Neutrophil (primary cell): ENCODE measurements at regions not wholly inside any gene's neighbourhood (a gene's known extent, or its start where the extent isn't known, plus 50 kb on each side); places are given as distances from the start of the nearest gene placed in this dataset.

Source experiments
- H3K27ac ChIP-seq: fragments of 200-600 bp; sonication (generic); 2 replicates; pipeline ENCODE4 v1.5.1; 2016; ENCODE audit warnings: mild to moderate bottlenecking, moderate library complexity
- H3K27me3 ChIP-seq: fragments of 200-600 bp; sonication (generic); 2 replicates; pipeline ENCODE4 v1.6.0; 2016; ENCODE audit warnings: mild to moderate bottlenecking
- H3K36me3 ChIP-seq: fragments of 200-600 bp; sonication (generic); 2 replicates; pipeline ENCODE4 v1.5.1; 2017
- H3K4me1 ChIP-seq, 2 experiments: fragments of 200-600 bp in 1 of 2; sonication (generic) in 1 of 2; 1 replicate in 1 of 2; 2 replicates in 1 of 2; pipeline versions ENCODE4 v1.5.1 to v1.6.1; 2013 to 2016; ENCODE audit warnings: low read depth in 1 of 2, low read length in 1 of 2, mild to moderate bottlenecking in 1 of 2, moderate library complexity in 1 of 2; ENCODE audit not compliant: control insufficient read depth in 1 of 2, insufficient read depth in 1 of 2
- H3K4me3 ChIP-seq, 2 experiments: fragments of 200-600 bp in 1 of 2; sonication (generic) in 1 of 2; 1 replicate in 1 of 2; 2 replicates in 1 of 2; pipeline ENCODE4 v1.5.1; 2013 to 2016; ENCODE audit warnings: low read depth in 1 of 2, low read length in 1 of 2, mild to moderate bottlenecking in 1 of 2, moderate library complexity in 1 of 2
- H3K9me3 ChIP-seq: fragments of 200-600 bp; sonication (generic); 2 replicates; pipeline ENCODE4 v1.5.1; 2016
- TF ChIP-seq, protein P1 (sequence below): fragments of 200-600 bp; sonication (generic); IDR thresholded peaks from 2 replicates; pipeline ENCODE4 v1.5.1; 2016; ENCODE audit warnings: antibody characterized with exemption

DNA sequence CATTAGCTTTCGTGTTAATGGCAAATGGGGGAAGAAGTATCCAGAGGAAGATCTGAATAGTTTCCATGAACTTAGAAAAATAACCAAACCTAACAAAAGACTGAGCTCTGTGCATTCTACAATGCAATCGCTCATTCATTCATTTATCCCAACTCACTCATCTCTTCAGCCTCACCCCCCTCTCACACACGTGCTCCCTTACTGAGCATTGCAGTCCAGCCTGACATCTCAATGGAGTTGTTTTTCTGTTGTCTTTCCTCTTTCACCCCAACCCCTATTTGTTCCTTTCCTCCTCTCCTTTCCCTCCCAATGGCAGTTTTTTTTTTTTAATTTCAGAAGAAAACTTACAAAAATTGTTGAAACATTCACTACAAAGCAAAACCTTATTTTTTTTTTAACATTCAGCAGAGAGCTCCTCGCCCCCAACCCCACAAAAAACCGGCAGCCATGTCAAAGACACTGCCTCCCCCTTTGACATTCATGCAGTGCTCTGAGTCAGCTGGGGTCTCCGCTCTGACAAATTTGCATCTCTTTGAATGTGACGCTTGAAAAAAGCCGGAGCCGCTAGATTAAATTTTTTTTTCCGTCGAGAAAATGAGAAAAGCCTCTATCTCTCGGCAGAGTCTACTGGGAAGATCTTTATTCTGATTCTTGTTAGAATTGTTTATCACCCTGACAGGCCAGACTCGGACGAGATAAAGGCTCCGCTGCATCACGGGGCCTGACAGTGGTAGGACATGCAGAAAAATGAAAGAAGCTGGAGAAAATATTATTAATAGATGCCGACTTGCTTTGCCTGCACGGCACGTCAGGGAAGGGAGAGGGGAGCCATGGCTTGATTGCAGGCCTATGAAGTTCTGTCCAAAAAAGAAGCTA is 775.6 kb downstream of the VRK1 start:
- no peaks in the 10 kb centered on the region for H3K36me3 ChIP-seq
- TF ChIP-seq, protein P1, sequence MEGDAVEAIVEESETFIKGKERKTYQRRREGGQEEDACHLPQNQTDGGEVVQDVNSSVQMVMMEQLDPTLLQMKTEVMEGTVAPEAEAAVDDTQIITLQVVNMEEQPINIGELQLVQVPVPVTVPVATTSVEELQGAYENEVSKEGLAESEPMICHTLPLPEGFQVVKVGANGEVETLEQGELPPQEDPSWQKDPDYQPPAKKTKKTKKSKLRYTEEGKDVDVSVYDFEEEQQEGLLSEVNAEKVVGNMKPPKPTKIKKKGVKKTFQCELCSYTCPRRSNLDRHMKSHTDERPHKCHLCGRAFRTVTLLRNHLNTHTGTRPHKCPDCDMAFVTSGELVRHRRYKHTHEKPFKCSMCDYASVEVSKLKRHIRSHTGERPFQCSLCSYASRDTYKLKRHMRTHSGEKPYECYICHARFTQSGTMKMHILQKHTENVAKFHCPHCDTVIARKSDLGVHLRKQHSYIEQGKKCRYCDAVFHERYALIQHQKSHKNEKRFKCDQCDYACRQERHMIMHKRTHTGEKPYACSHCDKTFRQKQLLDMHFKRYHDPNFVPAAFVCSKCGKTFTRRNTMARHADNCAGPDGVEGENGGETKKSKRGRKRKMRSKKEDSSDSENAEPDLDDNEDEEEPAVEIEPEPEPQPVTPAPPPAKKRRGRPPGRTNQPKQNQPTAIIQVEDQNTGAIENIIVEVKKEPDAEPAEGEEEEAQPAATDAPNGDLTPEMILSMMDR: no peak
- no peaks in the 10 kb centered on the region for H3K9me3 ChIP-seq
- H3K4me3 ChIP-seq: no peak overlapping the region
- no peaks in the 10 kb centered on the region for H3K27me3 ChIP-seq
- peak overlapping the region; percentile 89 for H3K27ac ChIP-seq
- peaks cover 38 to 39% of the 10 kb centered on the region in 2 experiments for H3K4me1 ChIP-seq

DNA sequence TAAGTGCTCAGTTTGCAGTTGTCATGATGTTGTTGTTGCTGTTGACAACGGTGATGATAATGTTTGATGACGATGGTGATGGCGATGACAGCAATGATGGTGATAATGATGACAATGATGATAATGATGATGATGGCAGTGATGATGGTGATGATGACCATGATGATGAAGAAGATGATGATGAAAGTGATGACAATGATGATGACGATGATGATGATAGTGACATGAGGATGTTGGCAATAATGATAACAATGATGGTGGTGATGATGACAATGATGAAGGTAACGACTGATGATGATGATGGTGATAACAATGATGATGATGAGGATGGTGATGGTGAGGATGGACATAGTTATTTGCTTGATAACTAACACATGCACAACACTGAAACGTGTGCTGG is 778.5 kb downstream of the VRK1 start:
- Histone ChIP-seq H3K9me3 (no peaks in the 10 kb centered on the region), H3K4me3 (no peak overlapping the region), H3K36me3 (no peaks in the 10 kb centered on the region), H3K4me1 (peaks cover 21 to 25% of the 10 kb centered on the region in 2 experiments), H3K27ac (no peak overlapping the region), H3K27me3 (no peaks in the 10 kb centered on the region)
- TF ChIP-seq, protein P1: no peak

DNA sequence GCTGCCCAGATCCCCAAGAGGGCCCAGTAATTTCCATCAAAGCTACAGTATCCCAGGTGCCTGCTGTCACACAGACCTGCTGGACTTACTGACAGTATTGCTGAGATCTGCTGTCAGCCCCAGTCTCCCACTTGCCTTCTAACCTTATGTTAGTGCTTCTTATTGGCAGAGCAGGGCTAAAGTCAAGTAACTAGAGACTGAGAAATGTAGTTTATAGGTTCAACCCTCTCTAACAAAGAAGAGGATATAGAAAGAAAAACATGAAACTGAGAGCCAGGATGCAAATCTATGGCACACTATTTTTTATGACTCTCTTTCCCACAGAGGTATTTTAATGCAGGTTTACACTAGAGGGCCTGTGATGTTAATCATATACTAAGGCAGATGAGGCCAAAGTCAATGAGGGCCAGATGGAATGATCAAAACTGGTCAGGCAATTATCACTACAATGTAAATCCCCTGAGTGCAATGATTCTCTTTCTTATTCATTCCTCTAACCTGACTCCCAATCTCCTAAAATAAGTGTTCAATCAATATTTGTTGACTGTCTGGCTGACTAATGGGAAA is 781.9 kb downstream of the VRK1 start:
- Histone ChIP-seq H3K27me3 (no peaks in the 10 kb centered on the region), H3K27ac (no peak overlapping the region), H3K4me1 (no peaks in the 10 kb centered on the region), H3K4me3 (no peak overlapping the region), H3K36me3 (no peaks in the 10 kb centered on the region), H3K9me3 (no peaks in the 10 kb centered on the region)
- TF ChIP-seq, protein P1: no peak

DNA sequence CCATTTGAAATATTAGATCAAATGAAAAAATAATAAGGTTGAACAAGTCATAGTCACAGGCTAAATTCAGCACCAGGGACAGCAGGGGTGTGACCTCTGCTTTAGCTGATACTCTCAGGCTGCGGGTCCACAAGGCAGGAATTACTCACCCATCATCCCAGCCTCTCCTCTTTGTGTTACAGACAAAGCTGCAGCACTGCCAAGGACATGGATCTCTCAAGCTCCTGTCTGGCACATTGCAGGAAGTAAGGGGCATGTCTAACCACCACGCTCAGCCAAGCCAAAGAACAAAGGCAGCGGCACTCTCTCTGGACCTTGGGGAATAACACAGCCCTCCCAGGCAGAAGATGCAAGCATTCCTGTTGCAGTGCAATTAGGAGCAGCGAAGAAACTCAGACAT is 783.8 kb downstream of the VRK1 start:
- Histone ChIP-seq H3K36me3 (no peaks in the 10 kb centered on the region), H3K9me3 (no peaks in the 10 kb centered on the region), H3K27me3 (no peaks in the 10 kb centered on the region), H3K4me1 (no peaks in the 10 kb centered on the region), H3K4me3 (no peak overlapping the region), H3K27ac (no peak overlapping the region)
- TF ChIP-seq, protein P1: no peak

DNA sequence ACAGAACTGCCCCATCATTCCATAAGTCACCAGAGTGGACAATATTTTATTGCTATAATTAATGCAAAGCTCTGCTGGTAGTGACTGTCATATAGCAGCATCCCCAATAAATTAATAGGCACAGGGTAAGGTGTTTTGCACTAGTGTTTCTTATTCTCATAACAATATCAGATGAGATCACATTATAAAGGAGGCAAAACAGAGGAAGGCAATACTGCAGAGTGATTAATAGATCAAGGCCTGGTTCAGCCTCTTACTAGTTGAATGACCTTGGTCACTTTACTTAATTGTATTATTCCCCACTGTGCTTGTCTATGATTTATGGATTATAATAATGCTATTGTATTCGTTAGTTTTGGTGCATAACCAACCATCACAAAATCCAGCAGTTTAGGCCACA is 784.8 kb downstream of the VRK1 start:
- Histone ChIP-seq H3K4me1 (no peaks in the 10 kb centered on the region), H3K36me3 (no peaks in the 10 kb centered on the region), H3K9me3 (no peaks in the 10 kb centered on the region), H3K4me3 (no peak overlapping the region), H3K27me3 (no peaks in the 10 kb centered on the region), H3K27ac (no peak overlapping the region)
- TF ChIP-seq, protein P1: no peak
